IMR-90 (cell line): ENCODE measurements at regions not wholly inside any gene's neighbourhood (a gene's known extent, or its start where the extent isn't known, plus 50 kb on each side); places are given as distances from the start of the nearest gene placed in this dataset.

Source experiments
- ATAC-seq: fragments of 200-7000 bp; cut with Tn5 transposase; 2 replicates; pipeline ENCODE4 v1.9.1; 2020; ENCODE audit warnings: low read depth, mild to moderate bottlenecking, moderate library complexity
- BruUV-seq: library from RNA; stranded (reverse); fragments of 400-500 nt; replicated peaks from 2 replicates; lab custom pipeline; 2021; lab: Mats Ljungman, UMichigan
- CTCF ChIA-PET: fragments of 300-600 bp; formaldehyde crosslinking; extraction: SDS; loops from one replicate; lab custom pipeline; 2021; ENCODE audit warnings: antibody characterized with exemption; lab: Yijun Ruan, JAX
- POLR2A ChIA-PET: fragments of 300-600 bp; sonication (Branson Sonifier 250); formaldehyde crosslinking; loops from one replicate; lab custom pipeline; 2022; ENCODE audit warnings: antibody characterized with exemption; ENCODE audit not compliant: unreplicated experiment; lab: Charles Lee
- DNase-seq: peaks from one replicate; pipeline ENCODE4 v3.0.0; 2013
- H2AFZ ChIP-seq: replicated peaks from 2 replicates; pipeline ENCODE3; 2013; ENCODE audit warnings: low read length, mild to moderate bottlenecking; ENCODE audit not compliant: poor library complexity
- H2AK5ac ChIP-seq: 2 replicates; pipeline ENCODE4 v1.6.1; 2013; ENCODE audit warnings: low read depth, low read length, inconsistent platforms
- H2AK9ac ChIP-seq: replicated peaks from 2 replicates; pipeline ENCODE3; 2013; ENCODE audit warnings: mild to moderate bottlenecking, low read depth, low read length, moderate library complexity; ENCODE audit not compliant: poor library complexity
- H2BK120ac ChIP-seq: 2 replicates; pipeline ENCODE4 v1.6.1; 2013; ENCODE audit warnings: low read depth, low read length, inconsistent platforms
- H2BK15ac ChIP-seq: 3 replicates; pipeline ENCODE4 v1.6.1; 2013; ENCODE audit warnings: low read depth, low read length, inconsistent platforms
- H2BK20ac ChIP-seq: 2 replicates; pipeline ENCODE4 v1.6.1; 2013; ENCODE audit warnings: low read depth, mild to moderate bottlenecking, inconsistent platforms, low read length, moderate library complexity
- H2BK5ac ChIP-seq: 2 replicates; pipeline ENCODE4 v1.6.1; 2013; ENCODE audit warnings: mild to moderate bottlenecking, low read depth, low read length, inconsistent platforms; ENCODE audit not compliant: poor library complexity, severe bottlenecking
- H3K14ac ChIP-seq: replicated peaks from 2 replicates; pipeline ENCODE4 v1.6.1; 2013; ENCODE audit warnings: low read depth, low read length, inconsistent platforms
- H3K18ac ChIP-seq: 2 replicates; pipeline ENCODE4 v1.6.1; 2013; ENCODE audit warnings: low read depth, low read length, control low read depth
- H3K23ac ChIP-seq: 2 replicates; pipeline ENCODE4 v1.6.1; 2013; ENCODE audit warnings: low read depth, low read length, inconsistent platforms
- H3K27ac ChIP-seq: 2 replicates; pipeline ENCODE4 v1.5.1; 2013; ENCODE audit warnings: mild to moderate bottlenecking, control low read depth, low read length; ENCODE audit not compliant: insufficient read depth
- H3K27me3 ChIP-seq: 2 replicates; pipeline ENCODE4 v1.6.1; 2013; ENCODE audit warnings: low read length; ENCODE audit not compliant: control insufficient read depth, insufficient read depth
- H3K36me3 ChIP-seq: 2 replicates; pipeline ENCODE4 v1.6.1; 2013; ENCODE audit warnings: low read length, mixed read lengths; ENCODE audit not compliant: control insufficient read depth, insufficient read depth
- H3K4ac ChIP-seq: 2 replicates; pipeline ENCODE4 v1.6.1; 2013; ENCODE audit warnings: low read depth, low read length, inconsistent platforms
- H3K4me1 ChIP-seq: 2 replicates; pipeline ENCODE4 v1.6.1; 2013; ENCODE audit warnings: low read length, mixed read lengths; ENCODE audit not compliant: control insufficient read depth, insufficient read depth
- H3K4me2 ChIP-seq: 2 replicates; pipeline ENCODE4 v1.6.1; 2013; ENCODE audit warnings: low read depth, mild to moderate bottlenecking, control low read depth, low read length, moderate library complexity
- H3K4me3 ChIP-seq: 2 replicates; pipeline ENCODE4 v1.5.1; 2013; ENCODE audit warnings: low read depth, mild to moderate bottlenecking, control low read depth, low read length, moderate library complexity; ENCODE audit not compliant: insufficient read depth
- H3K56ac ChIP-seq: 2 replicates; pipeline ENCODE4 v1.6.1; 2013; ENCODE audit warnings: low read length, inconsistent platforms; ENCODE audit not compliant: insufficient read depth; ENCODE audit errors: extremely low read depth
- H3K79me1 ChIP-seq, 2 experiments: 2 replicates each; pipeline ENCODE4 v1.6.1; 2013; ENCODE audit warnings: low read length in 2 of 2, inconsistent platforms in 1 of 2, low read depth in 1 of 2
- H3K9ac ChIP-seq: 2 replicates; pipeline ENCODE4 v1.6.1; 2013; ENCODE audit warnings: low read depth, low read length, control low read depth
- H3K9me1 ChIP-seq: 2 replicates; pipeline ENCODE4 v1.6.1; 2013; ENCODE audit warnings: low read length, inconsistent platforms; ENCODE audit not compliant: insufficient read depth
- H3K9me3 ChIP-seq: 2 replicates; pipeline ENCODE4 v1.6.1; 2013; ENCODE audit warnings: low read length; ENCODE audit not compliant: control insufficient read depth, insufficient read depth
- H4K20me1 ChIP-seq: 2 replicates; pipeline ENCODE4 v1.6.1; 2013; ENCODE audit warnings: low read length, inconsistent platforms; ENCODE audit not compliant: insufficient read depth
- H4K5ac ChIP-seq: 2 replicates; pipeline ENCODE4 v1.6.1; 2013; ENCODE audit warnings: mild to moderate bottlenecking, low read depth, low read length, control low read depth
- H4K8ac ChIP-seq, 2 experiments: 2 replicates each; pipeline ENCODE4 v1.6.1; 2013; ENCODE audit warnings: low read depth in 2 of 2, low read length in 2 of 2, control low read depth in 1 of 2, inconsistent platforms in 1 of 2
- H4K91ac ChIP-seq: 2 replicates; pipeline ENCODE4 v1.6.1; 2013; ENCODE audit warnings: low read depth, low read length, inconsistent platforms; ENCODE audit not compliant: insufficient read depth
- BHLHE40 ChIP-seq: fragments of 150-350 bp; IDR thresholded peaks from 2 replicates; pipeline ENCODE4 v1.6.1; 2016; ENCODE audit warnings: mild to moderate bottlenecking, low read depth, low read length
- CEBPB ChIP-seq: IDR thresholded peaks from 2 replicates; pipeline ENCODE4 v1.6.1; 2012; ENCODE audit warnings: low read depth, low read length, improper control_type of control experiment
- CHD1 ChIP-seq: IDR thresholded peaks from 2 replicates; pipeline ENCODE4 v1.6.1; 2012; ENCODE audit warnings: low read depth, low read length, improper control_type of control experiment
- POLR2A ChIP-seq: IDR thresholded peaks from 2 replicates; pipeline ENCODE4 v1.6.1; 2012; ENCODE audit warnings: mild to moderate bottlenecking, low read depth, low read length
- RFX5 ChIP-seq: IDR thresholded peaks from 2 replicates; pipeline ENCODE4 v1.8.0; 2012; ENCODE audit warnings: low read depth, mild to moderate bottlenecking, low read length, moderate library complexity
- WGBS, 2 experiments: methylation state at CpG; one replicate each; pipeline versions ENCODE4 v1.1.5 to v1.1.7; 2013; ENCODE audit warnings: missing lambda C conversion rate in 2 of 2; ENCODE audit not compliant: insufficient read length in 1 of 2; ENCODE audit errors: extremely low coverage in 2 of 2; 5-methylcytosine and 5-hydroxymethylcytosine counted together
- dilution Hi-C: fragments of 300-500 bp; cut with HindIII; formaldehyde crosslinking; loops from one replicate; pipeline ENCODE4 v1.14.3; 2018; ENCODE audit warnings: low sequenced_read_pairs; ENCODE audit not compliant: unreplicated experiment
- in situ Hi-C: fragments of 300-500 bp; cut with MboI; formaldehyde crosslinking; loops from 3 replicates; pipeline ENCODE4 v1.14.3; 2019; ENCODE audit warnings: low sequenced_read_pairs, inconsistent platforms, mixed read lengths
- intact Hi-C: fragments of 100-400 bp; cut with micrococcal nuclease; formaldehyde crosslinking; loops from 2 replicates; pipeline ENCODE4 v1.10.0; 2022
- TF ChIP-seq, protein P1 (sequence below): fragments of 150-350 bp; IDR thresholded peaks from 2 replicates; pipeline ENCODE4 v1.6.1; 2017; ENCODE audit warnings: mild to moderate bottlenecking, antibody characterized with exemption, low read length, low read depth
- TF ChIP-seq, protein P2 (sequence below): conservative IDR thresholded peaks from 2 replicates; pipeline ENCODE4 v1.5.1; 2012; ENCODE audit warnings: mild to moderate bottlenecking, low read depth, low read length, improper control_type of control experiment

DNA sequence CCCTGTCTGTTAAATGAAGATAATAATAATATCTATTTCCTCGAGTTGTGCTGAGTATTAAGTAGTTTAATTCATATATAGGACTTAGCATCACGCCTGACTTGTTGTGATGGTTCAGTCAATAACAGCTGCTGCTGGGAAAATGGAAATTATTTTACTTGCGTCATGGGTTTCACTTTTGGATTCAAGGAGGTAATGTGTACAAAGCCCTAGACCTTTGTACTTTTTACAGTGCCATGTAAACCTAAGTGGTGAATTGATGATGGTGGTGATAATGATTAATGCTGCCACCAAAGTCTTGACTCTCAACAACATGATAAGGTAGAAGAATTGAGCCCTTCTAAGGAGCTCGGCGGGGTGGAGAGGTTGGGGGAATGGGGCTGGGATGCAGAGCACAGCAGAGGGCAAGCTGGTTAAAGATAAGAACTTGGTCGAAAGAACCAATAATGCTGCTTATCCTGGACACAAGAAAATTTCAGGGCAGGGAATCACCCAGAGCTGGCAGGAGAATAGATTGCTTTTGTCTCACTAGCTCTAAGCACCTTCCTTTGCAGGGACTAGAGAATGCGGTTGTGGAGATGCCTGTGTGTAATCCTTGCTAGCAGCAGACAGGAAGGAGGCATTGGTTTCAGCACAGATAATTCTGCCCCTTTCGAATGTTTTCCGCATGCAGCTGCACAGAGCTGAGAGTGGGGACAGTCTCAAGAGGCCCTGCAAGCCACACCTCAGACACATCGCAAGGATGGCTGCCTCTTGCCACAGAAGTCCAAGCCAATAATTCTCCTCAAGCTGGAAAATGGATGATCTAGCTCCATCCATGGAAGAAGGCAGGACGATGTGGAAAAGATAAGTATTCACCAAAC lies 187.1 kb downstream of the TMEM114 start:
- H3K36me3 ChIP-seq, result no peaks in the 10 kb centered on the region
- H4K20me1 ChIP-seq, result no peaks in the 10 kb centered on the region
- H2BK15ac ChIP-seq, result no peak overlapping the region
- intact Hi-C loops (no loop called here), dilution Hi-C loops (no loop called here), in situ Hi-C loops (no loop called here)
- no peaks in the 10 kb centered on the region for H3K79me1 ChIP-seq
- H2BK20ac ChIP-seq, result no peak overlapping the region
- H4K5ac ChIP-seq, result no peak overlapping the region
- POLR2A ChIA-PET, result no interaction called here
- no peak overlapping the region for H3K9ac ChIP-seq
- TF ChIP-seq, protein P1, sequence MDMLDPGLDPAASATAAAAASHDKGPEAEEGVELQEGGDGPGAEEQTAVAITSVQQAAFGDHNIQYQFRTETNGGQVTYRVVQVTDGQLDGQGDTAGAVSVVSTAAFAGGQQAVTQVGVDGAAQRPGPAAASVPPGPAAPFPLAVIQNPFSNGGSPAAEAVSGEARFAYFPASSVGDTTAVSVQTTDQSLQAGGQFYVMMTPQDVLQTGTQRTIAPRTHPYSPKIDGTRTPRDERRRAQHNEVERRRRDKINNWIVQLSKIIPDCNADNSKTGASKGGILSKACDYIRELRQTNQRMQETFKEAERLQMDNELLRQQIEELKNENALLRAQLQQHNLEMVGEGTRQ, result no peak
- TF ChIP-seq RFX5 (no peak), POLR2A (no peak), BHLHE40 (no peak), CHD1 (no peak), CEBPB (no peak)
- TF ChIP-seq, protein P2, sequence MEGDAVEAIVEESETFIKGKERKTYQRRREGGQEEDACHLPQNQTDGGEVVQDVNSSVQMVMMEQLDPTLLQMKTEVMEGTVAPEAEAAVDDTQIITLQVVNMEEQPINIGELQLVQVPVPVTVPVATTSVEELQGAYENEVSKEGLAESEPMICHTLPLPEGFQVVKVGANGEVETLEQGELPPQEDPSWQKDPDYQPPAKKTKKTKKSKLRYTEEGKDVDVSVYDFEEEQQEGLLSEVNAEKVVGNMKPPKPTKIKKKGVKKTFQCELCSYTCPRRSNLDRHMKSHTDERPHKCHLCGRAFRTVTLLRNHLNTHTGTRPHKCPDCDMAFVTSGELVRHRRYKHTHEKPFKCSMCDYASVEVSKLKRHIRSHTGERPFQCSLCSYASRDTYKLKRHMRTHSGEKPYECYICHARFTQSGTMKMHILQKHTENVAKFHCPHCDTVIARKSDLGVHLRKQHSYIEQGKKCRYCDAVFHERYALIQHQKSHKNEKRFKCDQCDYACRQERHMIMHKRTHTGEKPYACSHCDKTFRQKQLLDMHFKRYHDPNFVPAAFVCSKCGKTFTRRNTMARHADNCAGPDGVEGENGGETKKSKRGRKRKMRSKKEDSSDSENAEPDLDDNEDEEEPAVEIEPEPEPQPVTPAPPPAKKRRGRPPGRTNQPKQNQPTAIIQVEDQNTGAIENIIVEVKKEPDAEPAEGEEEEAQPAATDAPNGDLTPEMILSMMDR, result no peak
- H3K9me1 ChIP-seq, result no peaks in the 10 kb centered on the region
- no peak overlapping the region for H3K4me3 ChIP-seq
- H2BK5ac ChIP-seq, result no peak overlapping the region
- no peak overlapping the region for H2AFZ ChIP-seq
- H3K9me3 ChIP-seq, result peaks cover 9% of the 10 kb centered on the region
- no TSS peak for BruUV-seq
- no peaks in the 10 kb centered on the region for H3K27me3 ChIP-seq
- CTCF ChIA-PET, result no interaction called here
- H3K4ac ChIP-seq, result no peak overlapping the region
- no peak overlapping the region for H3K23ac ChIP-seq
- H3K27ac ChIP-seq, result no peak overlapping the region
- no peak overlapping the region for H3K56ac ChIP-seq
- no peak overlapping the region for H4K8ac ChIP-seq
- H3K4me1 ChIP-seq, result no peaks in the 10 kb centered on the region
- ATAC-seq (no peak), DNase-seq (no peak)
- no peak overlapping the region for H2BK120ac ChIP-seq
- no peak overlapping the region for H3K18ac ChIP-seq
- no peak overlapping the region for H3K4me2 ChIP-seq
- no peak overlapping the region for H2AK5ac ChIP-seq
- no peak overlapping the region for H2AK9ac ChIP-seq
- WGBS, 2 experiments, result no CpG with 5 or more reads among the region's 11 CpGs
- no peak overlapping the region for H3K14ac ChIP-seq
- H4K91ac ChIP-seq, result no peak overlapping the region
